H1 (cell line): ENCODE measurements at regions not wholly inside any gene's neighbourhood (a gene's known extent, or its start where the extent isn't known, plus 50 kb on each side); places are given as distances from the start of the nearest gene placed in this dataset.

ENCODE experiments used
- CTCF ChIA-PET: fragments of 300-600 bp; sonication (Branson Sonifier 250); formaldehyde crosslinking; loops from one replicate; lab custom pipeline; 2021; ENCODE audit not compliant: partially characterized antibody; lab: Charles Lee
- POLR2A ChIA-PET: fragments of 300-600 bp; sonication (Branson Sonifier 250); formaldehyde crosslinking; loops from one replicate; lab custom pipeline; 2021; ENCODE audit warnings: inconsistent platforms; ENCODE audit not compliant: partially characterized antibody; lab: Charles Lee
- DNase-seq, 2 experiments: peaks; one replicate each; pipeline versions ENCODE4 v3.0.0 to v3.0.0-alpha.2; 2010 to 2022; ENCODE audit warnings: low spot score in 2 of 2, low read depth in 1 of 2, mixed read lengths in 1 of 2
- FAIRE-seq: peaks from 2 replicates; lab custom pipeline; 2011; peaks lifted over from hg19 to GRCh38; lab: Jason Lieb, UNC
- H2AFZ ChIP-seq: 2 replicates; pipeline ENCODE4 v1.8.1; 2012; ENCODE audit warnings: low read length, inconsistent platforms
- H2AK5ac ChIP-seq: 2 replicates; pipeline ENCODE4 v1.6.1; 2013; ENCODE audit warnings: low read depth, low read length
- H2BK120ac ChIP-seq: replicated peaks from 2 replicates; pipeline ENCODE3; 2013; ENCODE audit warnings: low read depth, low read length, inconsistent platforms
- H2BK12ac ChIP-seq: 2 replicates; pipeline ENCODE4 v1.6.1; 2013; ENCODE audit warnings: low read depth, low read length
- H2BK15ac ChIP-seq: 2 replicates; pipeline ENCODE4 v1.6.1; 2013; ENCODE audit warnings: low read length
- H2BK20ac ChIP-seq: 2 replicates; pipeline ENCODE4 v1.6.1; 2013; ENCODE audit warnings: low read length
- H2BK5ac ChIP-seq: 2 replicates; pipeline ENCODE4 v1.6.1; 2013; ENCODE audit warnings: low read depth, low read length
- H3K14ac ChIP-seq: 2 replicates; pipeline ENCODE4 v1.6.1; 2013; ENCODE audit warnings: inconsistent platforms; ENCODE audit not compliant: insufficient read length
- H3K18ac ChIP-seq: 2 replicates; pipeline ENCODE4 v1.6.1; 2013; ENCODE audit warnings: low read length; ENCODE audit errors: extremely low read depth
- H3K23ac ChIP-seq: 2 replicates; pipeline ENCODE4 v1.6.1; 2013; ENCODE audit warnings: inconsistent platforms; ENCODE audit not compliant: insufficient read length
- H3K23me2 ChIP-seq: 2 replicates; pipeline ENCODE4 v1.6.1; 2013; ENCODE audit warnings: low read depth, low read length
- H3K27ac ChIP-seq: 2 replicates; pipeline ENCODE4 v1.6.1; 2011; ENCODE audit warnings: low read depth, low read length, inconsistent platforms
- H3K27me3 ChIP-seq, 4 experiments: replicated peaks in 1 of 4; 1 replicate in 1 of 4; 2 replicates in 3 of 4; pipeline versions ENCODE4 v1.6.1 to v1.8.1; 2011 to 2013; ENCODE audit warnings: low read length in 3 of 4, mild to moderate bottlenecking in 3 of 4, inconsistent platforms in 2 of 4, mixed read lengths in 2 of 4, moderate library complexity in 1 of 4; ENCODE audit not compliant: control insufficient read depth in 3 of 4, insufficient read depth in 3 of 4; ENCODE audit errors: extremely low read depth in 1 of 4
- H3K36me3 ChIP-seq, 4 experiments: 2 replicates each; pipeline versions ENCODE4 v1.6.1 to v1.8.1; 2011 to 2013; ENCODE audit warnings: mild to moderate bottlenecking in 4 of 4, low read length in 3 of 4, moderate library complexity in 2 of 4, control low read depth in 1 of 4, inconsistent platforms in 1 of 4; ENCODE audit not compliant: insufficient read depth in 4 of 4, control insufficient read depth in 2 of 4
- H3K4ac ChIP-seq: replicated peaks from 2 replicates; pipeline ENCODE3; 2013; ENCODE audit warnings: low read length, low read depth, mixed read lengths, inconsistent platforms; ENCODE audit not compliant: insufficient read length
- H3K4me1 ChIP-seq, 4 experiments: replicated peaks in 1 of 4; 1 replicate in 1 of 4; 2 replicates in 3 of 4; pipeline versions ENCODE4 v1.6.1 to v1.8.1; 2011 to 2013; ENCODE audit warnings: low read length in 3 of 4, inconsistent platforms in 2 of 4, mixed read lengths in 1 of 4; ENCODE audit not compliant: insufficient read depth in 4 of 4, control insufficient read depth in 3 of 4
- H3K4me2 ChIP-seq, 2 experiments: 2 replicates each; pipeline versions ENCODE4 v1.6.1 to v1.8.1; 2011 to 2013; ENCODE audit warnings: low read depth in 2 of 2, low read length in 2 of 2, control low read depth in 1 of 2, inconsistent platforms in 1 of 2, mild to moderate bottlenecking in 1 of 2; ENCODE audit not compliant: insufficient read depth in 1 of 2
- H3K4me3 ChIP-seq, 4 experiments: fragments of 200-600, 300-600 bp in 1 of 4; sonication (generic), shearing (Covaris generic), sonication (Bioruptor Twin) in 1 of 4; 2 replicates each; pipeline versions ENCODE4 v1.5.1 to v1.8.1; 2011 to 2016; ENCODE audit warnings: low read length in 4 of 4, low read depth in 3 of 4, control low read depth in 2 of 4, inconsistent platforms in 2 of 4, mild to moderate bottlenecking in 2 of 4, mixed read lengths in 1 of 4, moderate library complexity in 1 of 4; ENCODE audit not compliant: insufficient read depth in 2 of 4; ENCODE audit errors: extremely low read depth in 1 of 4
- H3K56ac ChIP-seq: replicated peaks from 2 replicates; pipeline ENCODE3; 2013; ENCODE audit warnings: low read depth, mild to moderate bottlenecking, mixed read lengths, low read length, inconsistent platforms; ENCODE audit not compliant: insufficient read length
- H3K79me1 ChIP-seq: 2 replicates; pipeline ENCODE4 v1.6.1; 2013; ENCODE audit warnings: low read depth, low read length, control low read depth
- H3K79me2 ChIP-seq, 2 experiments: 2 replicates each; pipeline versions ENCODE4 v1.6.1 to v1.8.1; 2012 to 2013; ENCODE audit warnings: low read length in 2 of 2, mild to moderate bottlenecking in 2 of 2, inconsistent platforms in 1 of 2; ENCODE audit not compliant: insufficient read depth in 2 of 2, control insufficient read depth in 1 of 2
- H3K9ac ChIP-seq, 4 experiments: replicated peaks in 1 of 4; 1 replicate in 1 of 4; 2 replicates in 3 of 4; pipeline versions ENCODE4 v1.6.1 to v1.8.1; 2011 to 2013; ENCODE audit warnings: low read depth in 3 of 4, low read length in 3 of 4, control low read depth in 2 of 4, mild to moderate bottlenecking in 2 of 4, moderate library complexity in 2 of 4, inconsistent platforms in 1 of 4; ENCODE audit errors: extremely low read depth in 1 of 4
- H3K9me3 ChIP-seq, 2 experiments: 2 replicates each; pipeline versions ENCODE4 v1.6.1 to v1.8.1; 2012 to 2013; ENCODE audit warnings: mild to moderate bottlenecking in 2 of 2, moderate library complexity in 2 of 2, control low read depth in 1 of 2, inconsistent platforms in 1 of 2, low read depth in 1 of 2, low read length in 1 of 2, mixed read lengths in 1 of 2; ENCODE audit not compliant: insufficient read depth in 2 of 2
- H4K20me1 ChIP-seq, 2 experiments: replicated peaks in 1 of 2; 2 replicates each; pipeline versions ENCODE3 to v1.8.1; 2011 to 2013; ENCODE audit warnings: inconsistent platforms in 2 of 2, low read length in 2 of 2, mild to moderate bottlenecking in 1 of 2; ENCODE audit not compliant: insufficient read depth in 2 of 2, control insufficient read depth in 1 of 2
- H4K5ac ChIP-seq: 2 replicates; pipeline ENCODE4 v1.6.1; 2013; ENCODE audit warnings: low read length, low read depth, mixed read lengths, inconsistent platforms; ENCODE audit not compliant: insufficient read length
- H4K8ac ChIP-seq: 2 replicates; pipeline ENCODE4 v1.8.0; 2013; ENCODE audit warnings: mild to moderate bottlenecking, moderate library complexity, low read length, inconsistent platforms; ENCODE audit not compliant: insufficient read depth; ENCODE audit errors: extremely low read depth
- H4K91ac ChIP-seq: replicated peaks from 2 replicates; pipeline ENCODE3; 2013; ENCODE audit warnings: low read length, mixed read lengths, inconsistent platforms; ENCODE audit not compliant: insufficient read length
- ASH2L ChIP-seq: fragments of 200-600, 300-600 bp; sonication (generic); IDR thresholded peaks from one replicate; pipeline ENCODE4 v1.7.1; 2017; ENCODE audit warnings: low read length
- CBX5 ChIP-seq: fragments of 300-800, 300-1000 bp; sonication (generic); IDR thresholded peaks from 2 replicates; pipeline ENCODE4 v1.7.1; 2016; ENCODE audit warnings: antibody characterized with exemption, low read length, low read depth
- CHD2 ChIP-seq: IDR thresholded peaks from 2 replicates; pipeline ENCODE4 v1.6.1; 2012; ENCODE audit warnings: low read length, improper control_type of control experiment
- EGR1 ChIP-seq: IDR thresholded peaks from 2 replicates; pipeline ENCODE4 v1.6.1; 2011; ENCODE audit warnings: low read depth, low read length, borderline replicate concordance
- SP2 ChIP-seq: IDR thresholded peaks from 2 replicates; pipeline ENCODE4 v1.6.1; 2012; ENCODE audit warnings: mild to moderate bottlenecking, low read length, inconsistent platforms
- TEAD4 ChIP-seq: IDR thresholded peaks from 2 replicates; pipeline ENCODE4 v1.6.1; 2012; ENCODE audit warnings: low read depth, low read length, inconsistent platforms, mixed read lengths
- ZNF274 ChIP-seq: IDR thresholded peaks from 2 replicates; pipeline ENCODE4 v1.7.0; 2012; ENCODE audit warnings: low read length, borderline replicate concordance; ENCODE audit errors: extremely low read depth
- WGBS, 2 experiments: shearing (Covaris generic) in 1 of 2; methylation state at CpG; one replicate each; pipeline versions ENCODE4 v1.1.6 to v1.1.7; 2013 to 2015; ENCODE audit warnings: low lambda C conversion rate in 2 of 2, mixed read lengths in 2 of 2, inconsistent platforms in 1 of 2, low coverage in 1 of 2, missing lambda C conversion rate in 1 of 2; ENCODE audit not compliant: insufficient replicate concordance in 2 of 2, insufficient coverage in 1 of 2, insufficient read length in 1 of 2; ENCODE audit errors: extremely low coverage in 1 of 2, missing lambda C conversion rate in 1 of 2; 5-methylcytosine and 5-hydroxymethylcytosine counted together

GRCh38 chrX:40248822-40249221 is 151.1 kb upstream of the BCOR start:
- no peaks in the 10 kb centered on the region for H3K79me2 ChIP-seq
- DNase-seq: no peak
- no peak overlapping the region for H3K56ac ChIP-seq
- no peak overlapping the region for H3K27ac ChIP-seq
- H4K5ac ChIP-seq: no peak overlapping the region
- H3K4me2 ChIP-seq: no peak overlapping the region; a peak in 1 of 4 replicates
- no peak overlapping the region for H2BK20ac ChIP-seq
- H4K20me1 ChIP-seq: no peaks in the 10 kb centered on the region
- H3K4ac ChIP-seq: no peak overlapping the region
- H2BK5ac ChIP-seq: no peak overlapping the region
- WGBS, 2 experiments: 84% methylated on average over 7 of the region's 9 CpGs; no CpG with 5 or more reads in 1 of the 2 experiments
- H2BK120ac ChIP-seq: no peak overlapping the region
- H3K23ac ChIP-seq: no peak overlapping the region
- no peaks in the 10 kb centered on the region for H3K23me2 ChIP-seq
- no peak overlapping the region for H4K91ac ChIP-seq
- H3K4me1 ChIP-seq: peaks cover 0 to 8% (median 3%) of the 10 kb centered on the region in 4 experiments; a peak in 3 of 7 replicates
- no peaks in the 10 kb centered on the region for H3K79me1 ChIP-seq
- ChIA-PET CTCF (interaction anchor here (1.7 kb wide), 1 partner anchor 14 kb away, joined by 5 read pairs; no protein-coding TSS in a partner anchor), POLR2A (interaction anchor here (1.4 kb wide), 1 partner anchor 11 kb away, joined by 3 read pairs; no protein-coding TSS in a partner anchor)
- FAIRE-seq: no peak
- no peak overlapping the region for H2BK12ac ChIP-seq
- H4K8ac ChIP-seq: no peak overlapping the region
- H3K36me3 ChIP-seq: no peaks in the 10 kb centered on the region
- no peak overlapping the region for H3K4me3 ChIP-seq
- TF ChIP-seq ASH2L (no peak), SP2 (no peak), ZNF274 (no peak), TEAD4 (no peak), EGR1 (no peak), CBX5 (no peak), CHD2 (no peak)
- no peak overlapping the region for H3K9ac ChIP-seq
- no peak overlapping the region for H2AK5ac ChIP-seq
- no peaks in the 10 kb centered on the region for H3K27me3 ChIP-seq
- H2BK15ac ChIP-seq: no peak overlapping the region
- H3K18ac ChIP-seq: no peak overlapping the region
- no peak overlapping the region for H2AFZ ChIP-seq
- no peak overlapping the region for H3K14ac ChIP-seq
- no peaks in the 10 kb centered on the region for H3K9me3 ChIP-seq
